ENCODE measurements at regions not wholly inside any gene's neighbourhood (a gene's known extent, or its start where the extent isn't known, plus 50 kb on each side); places are given as distances from the start of the nearest gene placed in this dataset.

DNA sequence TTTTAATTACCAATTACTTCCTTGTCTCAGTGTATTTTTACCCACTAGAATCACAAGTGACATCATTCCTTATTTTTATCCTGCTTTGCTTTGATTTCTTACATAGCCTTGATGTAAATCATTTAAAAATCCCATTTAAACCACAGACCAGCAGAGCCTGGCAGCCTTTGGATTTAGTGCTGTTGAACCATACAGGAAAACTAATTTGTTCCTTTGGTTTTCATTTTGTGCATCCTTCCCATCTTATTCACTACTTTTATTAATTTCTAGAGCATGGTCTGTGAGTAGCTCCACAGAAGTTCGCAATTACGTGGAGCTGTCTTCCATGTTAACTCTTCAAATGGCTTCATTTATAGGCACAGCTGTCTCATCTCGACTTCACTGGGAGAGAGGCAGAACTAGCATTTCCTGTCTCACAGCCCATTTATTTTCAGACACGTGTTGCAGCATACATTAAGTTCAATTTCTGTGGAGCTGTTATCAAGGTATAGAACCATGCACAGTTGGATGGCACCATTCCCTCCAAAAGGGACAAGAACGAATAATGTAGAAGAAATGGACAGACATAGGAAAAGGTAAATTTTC is 235.3 kb downstream of the MRPL39 start:
- H3K4me3 ChIP-seq, result no peak overlapping the region
- DNase-seq (no peak), ATAC-seq (ENCODE audit: low FRiP score in 2 of 2) (no peak)
- 45 to 50% methylated on average over 5 of the region's 5 CpGs for WGBS, 2 donors
- H3K36me3 ChIP-seq, result no peaks in the 10 kb centered on the region
- H3K27me3 ChIP-seq, result no peaks in the 10 kb centered on the region
- no peak for TF ChIP-seq POLR2AphosphoS5 (IDR thresholded peaks at IDR 0.05)
- TF ChIP-seq CTCF (IDR thresholded peaks at IDR 0.05), result no peak
- no peak for TF ChIP-seq EP300 (IDR thresholded peaks at IDR 0.05)
- no peak for TF ChIP-seq POLR2A (IDR thresholded peaks at IDR 0.05)
- H3K4me1 ChIP-seq, result peaks cover 0 to 5% (median 0%) of the 10 kb centered on the region in 4 donors
- H3K9me3 ChIP-seq, result no peaks in the 10 kb centered on the region
- H3K27ac ChIP-seq, result no peak overlapping the region

- DNase-seq (no peak), ATAC-seq (ENCODE audit: low FRiP score in 2 of 2) (peak; percentile 62 to 89)
- WGBS, 2 donors, result 72 to 74% methylated on average over 6 of the region's 6 CpGs
- H3K36me3 ChIP-seq, result no peaks in the 10 kb centered on the region
- TF ChIP-seq CTCF (IDR thresholded peaks at IDR 0.05), result no peak
- TF ChIP-seq POLR2A (IDR thresholded peaks at IDR 0.05), result no peak
- no peak for TF ChIP-seq POLR2AphosphoS5 (IDR thresholded peaks at IDR 0.05)
- no peaks in the 10 kb centered on the region for H3K27me3 ChIP-seq
- no peak overlapping the region for H3K27ac ChIP-seq
- H3K4me1 ChIP-seq, result peaks cover 0 to 5% (median 0%) of the 10 kb centered on the region in 4 donors
- H3K4me3 ChIP-seq, result no peak overlapping the region
- no peaks in the 10 kb centered on the region for H3K9me3 ChIP-seq
These were observed 237.0 kb downstream of the MRPL39 start for GRCh38 chr21:25370311-25370744.

GRCh38 chr21:25369524-25370300 is 237.6 kb downstream of the MRPL39 start:
- no peaks in the 10 kb centered on the region for H3K9me3 ChIP-seq
- no peak overlapping the region for H3K4me3 ChIP-seq
- no peaks in the 10 kb centered on the region for H3K36me3 ChIP-seq
- 53 to 62% methylated on average over 4 of the region's 4 CpGs for WGBS, 2 donors
- H3K27me3 ChIP-seq, result no peaks in the 10 kb centered on the region
- H3K27ac ChIP-seq, result no peak overlapping the region
- ATAC-seq (ENCODE audit: low FRiP score in 2 of 2), result peak in 1 of 2 donors; percentile 13
- DNase-seq, result no peak
- peaks cover 0 to 5% (median 0%) of the 10 kb centered on the region in 4 donors for H3K4me1 ChIP-seq
- TF ChIP-seq POLR2A (IDR thresholded peaks at IDR 0.05) (no peak), CTCF (IDR thresholded peaks at IDR 0.05) (no peak), POLR2AphosphoS5 (IDR thresholded peaks at IDR 0.05) (no peak), EP300 (IDR thresholded peaks at IDR 0.05) (no peak)

DNA sequence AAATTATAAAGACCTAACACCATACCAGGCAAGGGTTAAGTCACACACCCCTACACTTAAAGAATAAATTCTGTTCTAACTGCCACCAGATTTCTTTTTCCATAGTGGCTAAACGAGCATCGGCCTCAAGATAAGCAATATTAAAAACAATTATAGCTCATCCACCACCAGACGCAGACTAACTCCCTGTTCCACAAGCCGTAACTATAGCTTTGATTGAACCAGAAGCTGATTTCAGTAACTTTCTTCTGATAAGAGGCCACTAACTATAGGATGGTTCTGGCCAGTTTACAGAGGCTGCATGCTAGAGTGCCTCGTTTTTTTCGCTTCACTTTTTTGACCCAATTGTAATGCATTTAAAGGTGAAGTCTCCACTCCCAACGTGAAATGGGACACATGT is 238.8 kb downstream of the MRPL39 start:
- Histone ChIP-seq H3K4me1 (peaks cover 0 to 5% (median 0%) of the 10 kb centered on the region in 4 donors), H3K36me3 (no peaks in the 10 kb centered on the region), H3K4me3 (no peak overlapping the region), H3K27me3 (no peaks in the 10 kb centered on the region), H3K9me3 (no peaks in the 10 kb centered on the region), H3K27ac (no peak overlapping the region)
- no peak for TF ChIP-seq EP300 (IDR thresholded peaks at IDR 0.05)
- no peak for TF ChIP-seq POLR2A (IDR thresholded peaks at IDR 0.05)
- no peak for TF ChIP-seq POLR2AphosphoS5 (IDR thresholded peaks at IDR 0.05)
- no peak for TF ChIP-seq CTCF (IDR thresholded peaks at IDR 0.05)
- ATAC-seq (ENCODE audit: low FRiP score in 2 of 2), result no peak
- WGBS, 2 donors, result 80 to 89% methylated on average over 7 of the region's 7 CpGs
- no peak for DNase-seq
